GM12873 (cell line): ENCODE measurements at regions not wholly inside any gene's neighbourhood (a gene's known extent, or its start where the extent isn't known, plus 50 kb on each side); places are given as distances from the start of the nearest gene placed in this dataset.

Source experiments
- CTCF ChIP-seq: IDR thresholded peaks from 2 replicates; pipeline ENCODE4 v1.5.1; 2012; ENCODE audit warnings: low read depth, mild to moderate bottlenecking, moderate library complexity, low read length, control low read depth; ENCODE audit not compliant: insufficient read depth; ENCODE audit errors: missing control alignments

- no peak for TF ChIP-seq CTCF
Observed at GRCh38 chr15:59798605-59798917, 109.4 kb upstream of the BNIP2 start.

- TF ChIP-seq CTCF, result no peak
Observed at GRCh38 chr15:59797756-59798604, 108.9 kb upstream of the BNIP2 start.

- no peak for TF ChIP-seq CTCF
Observed at GRCh38 chr15:59794229-59794886, 105.2 kb upstream of the BNIP2 start.

GRCh38 chr15:59792359-59792758, 103.2 kb upstream of the BNIP2 start:
- TF ChIP-seq CTCF, result no peak

- no peak for TF ChIP-seq CTCF
Observed at GRCh38 chr15:59791755-59792154, 102.6 kb upstream of the BNIP2 start.

- no peak for TF ChIP-seq CTCF
Observed at GRCh38 chr15:59791079-59791478, 102.0 kb upstream of the BNIP2 start.

- TF ChIP-seq CTCF, result no peak
Observed at GRCh38 chr15:59779110-59779509, 90.0 kb upstream of the BNIP2 start.
